Right lobe of liver (tissue), 4 donors: ENCODE measurements at regions not wholly inside any gene's neighbourhood (a gene's known extent, or its start where the extent isn't known, plus 50 kb on each side); places are given as distances from the start of the nearest gene placed in this dataset.

ENCODE experiments used
- CTCF ChIP-seq, 4 donors: fragments of 200-600 bp in 3 of 4; fragments of 450-650 bp in 1 of 4; IDR thresholded peaks; one replicate each; pipeline versions ENCODE4 v1.5.1 to v1.8.0; 2016 to 2022; ENCODE audit warnings: antibody characterized with exemption in 4 of 4, mild to moderate bottlenecking in 2 of 4
- POLR2A ChIP-seq: fragments of 450-650 bp; IDR thresholded peaks from one replicate; pipeline ENCODE4 v1.6.1; 2017; ENCODE audit warnings: antibody characterized with exemption, mild to moderate bottlenecking
- donor health status: DM: no; HTN: no; CAD: no.
- donor health status: DM: no; HTN: no; CAD: no.
- donor health status: DM: no; HTN: yes; CAD: no.

DNA sequence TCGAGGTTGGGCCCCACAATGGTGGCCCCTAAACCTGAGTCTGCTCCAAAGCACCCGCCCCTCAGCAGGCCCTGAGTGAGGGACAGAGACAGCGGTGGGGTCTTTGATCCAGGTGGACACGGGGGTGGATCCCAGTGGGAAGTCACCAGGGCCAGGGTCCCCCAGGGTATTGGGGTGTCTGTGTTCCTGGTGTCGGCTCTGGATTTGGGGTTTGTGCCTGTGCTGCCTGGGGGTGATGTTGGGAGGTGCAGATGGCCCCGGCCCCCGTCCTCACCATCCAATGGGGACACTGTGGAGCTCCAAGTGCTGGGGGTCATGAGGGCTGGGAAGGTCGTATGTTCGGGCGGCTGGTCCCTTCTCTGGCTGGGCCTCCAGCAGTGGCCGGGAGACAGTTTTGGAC lies 354.2 kb downstream of the TMEM121 start:
- TF ChIP-seq CTCF (IDR thresholded peaks at IDR 0.05), result no peak
- no peak for TF ChIP-seq POLR2A
